IMR-90 (cell line): ENCODE measurements at regions not wholly inside any gene's neighbourhood (a gene's known extent, or its start where the extent isn't known, plus 50 kb on each side); places are given as distances from the start of the nearest gene placed in this dataset.

Source experiments
- CTCF ChIP-seq: conservative IDR thresholded peaks from 2 replicates; pipeline ENCODE4 v1.5.1; 2012; ENCODE audit warnings: mild to moderate bottlenecking, low read depth, low read length, improper control_type of control experiment
- RCOR1 ChIP-seq: IDR thresholded peaks from 2 replicates; pipeline ENCODE4 v1.6.1; 2012; ENCODE audit warnings: mild to moderate bottlenecking, low read length, improper control_type of control experiment; ENCODE audit not compliant: insufficient replicate concordance

GRCh38 chr21:36601362-36601761 lies 97.6 kb upstream of the SIM2 start:
- TF ChIP-seq CTCF: no peak
- TF ChIP-seq RCOR1: no peak
